Left lung (tissue), 4 donors: ENCODE measurements at regions not wholly inside any gene's neighbourhood (a gene's known extent, or its start where the extent isn't known, plus 50 kb on each side); places are given as distances from the start of the nearest gene placed in this dataset.

ENCODE experiments used
- ATAC-seq: fragments of 200-7000 bp; cut with Tn5 transposase; one replicate; pipeline ENCODE4 v1.9.1; 2020; ENCODE audit warnings: moderate library complexity
- DNase-seq, 4 donors: peaks; one replicate each; pipeline ENCODE4 v3.0.0-alpha.2; 2013 to 2020
- H3K27ac ChIP-seq, 2 donors: fragments of 200-600 bp; sonication (generic) in 1 of 2; one replicate each; pipeline versions ENCODE4 v1.5.0 to v1.8.0; 2020 to 2021
- H3K27me3 ChIP-seq, 2 donors: fragments of 200-600 bp; sonication (generic) in 1 of 2; one replicate each; pipeline versions ENCODE4 v1.5.0 to v1.8.0; 2020 to 2021
- H3K36me3 ChIP-seq, 2 donors: fragments of 200-600 bp; sonication (generic) in 1 of 2; one replicate each; pipeline versions ENCODE4 v1.5.0 to v1.8.0; 2020 to 2021
- H3K4me1 ChIP-seq, 2 donors: fragments of 200-600 bp; one replicate each; pipeline ENCODE4 v1.8.0; 2021
- H3K4me3 ChIP-seq, 2 donors: fragments of 200-600 bp; sonication (generic) in 1 of 2; one replicate each; pipeline versions ENCODE4 v1.5.0 to v1.8.0; 2020 to 2021; ENCODE audit warnings: mild to moderate bottlenecking in 1 of 2
- H3K9me3 ChIP-seq, 2 donors: fragments of 200-600 bp; sonication (generic) in 1 of 2; one replicate each; pipeline versions ENCODE4 v1.5.0 to v1.8.0; 2020 to 2021
- CTCF ChIP-seq, 2 donors: fragments of 200-600 bp; sonication (generic) in 1 of 2; IDR thresholded peaks; one replicate each; pipeline versions ENCODE4 v1.5.0 to v1.8.0; 2021; ENCODE audit warnings: antibody characterized with exemption in 2 of 2
- intact Hi-C, 2 donors: fragments of 100-400 bp; cut with DNase I; formaldehyde crosslinking; loops; one replicate each; pipeline versions ENCODE4 v1.11.2 to v1.14.2; 2022
- donor health status: DM: no; HTN: yes; CAD: no.
- donor health status: DM: no; HTN: no; CAD: no.

- TF ChIP-seq CTCF (IDR thresholded peaks at IDR 0.05): no peak
- intact Hi-C loops: no loop called here
Observed at GRCh38 chr3:166324401-166324800, 487.2 kb upstream of the BCHE start.

GRCh38 chr3:166322391-166322790 is 485.2 kb upstream of the BCHE start:
- H3K4me3 ChIP-seq: no peak overlapping the region
- intact Hi-C loops: no loop called here
- H3K9me3 ChIP-seq: no peaks in the 10 kb centered on the region
- no peaks in the 10 kb centered on the region for H3K36me3 ChIP-seq
- no peaks in the 10 kb centered on the region for H3K27me3 ChIP-seq
- H3K27ac ChIP-seq: no peak overlapping the region
- H3K4me1 ChIP-seq: no peaks in the 10 kb centered on the region
- no peak for ATAC-seq
- DNase-seq: no peak
- no peak for TF ChIP-seq CTCF (IDR thresholded peaks at IDR 0.05)

More at GRCh38 chr3:166324401-166324800, 487.2 kb upstream of the BCHE start:
- ATAC-seq: no peak
- Histone ChIP-seq H3K4me1 (no peaks in the 10 kb centered on the region), H3K27ac (no peak overlapping the region), H3K9me3 (no peaks in the 10 kb centered on the region), H3K27me3 (no peaks in the 10 kb centered on the region), H3K36me3 (no peaks in the 10 kb centered on the region), H3K4me3 (no peak overlapping the region)
- DNase-seq: no peak

- H3K9me3 ChIP-seq: no peaks in the 10 kb centered on the region
- no peak overlapping the region for H3K4me3 ChIP-seq
- intact Hi-C loops: no loop called here
- H3K4me1 ChIP-seq: no peaks in the 10 kb centered on the region
- DNase-seq (no peak), ATAC-seq (no peak)
- no peaks in the 10 kb centered on the region for H3K36me3 ChIP-seq
- no peak for TF ChIP-seq CTCF (IDR thresholded peaks at IDR 0.05)
- no peaks in the 10 kb centered on the region for H3K27me3 ChIP-seq
- no peak overlapping the region for H3K27ac ChIP-seq
Observed at GRCh38 chr3:166307756-166308350, 470.6 kb upstream of the BCHE start.

- no peak for ATAC-seq
- H3K36me3 ChIP-seq: no peaks in the 10 kb centered on the region
- TF ChIP-seq CTCF (IDR thresholded peaks at IDR 0.05): no peak
- DNase-seq: no peak
- intact Hi-C loops: no loop called here
- no peak overlapping the region for H3K4me3 ChIP-seq
- H3K4me1 ChIP-seq: no peaks in the 10 kb centered on the region
- H3K27me3 ChIP-seq: no peaks in the 10 kb centered on the region
- H3K27ac ChIP-seq: no peak overlapping the region
- no peaks in the 10 kb centered on the region for H3K9me3 ChIP-seq
Observed at GRCh38 chr3:166304584-166304983, 467.4 kb upstream of the BCHE start.

- no peak for DNase-seq
- Histone ChIP-seq H3K36me3 (no peaks in the 10 kb centered on the region), H3K27me3 (no peaks in the 10 kb centered on the region), H3K27ac (no peak overlapping the region), H3K4me1 (no peaks in the 10 kb centered on the region), H3K9me3 (no peaks in the 10 kb centered on the region), H3K4me3 (no peak overlapping the region)
- intact Hi-C loops: no loop called here
- no peak for TF ChIP-seq CTCF (IDR thresholded peaks at IDR 0.05)
- no peak for ATAC-seq
Observed at GRCh38 chr3:166303681-166304080, 466.5 kb upstream of the BCHE start.
